Stimulated activated CD4-positive, alpha-beta T cell treated with anti-CD3 and anti-CD28 coated beads, Interleukin-12 subunit alpha, Interleukin-12 subunit beta, amount 100 ng/mL, for 24 hours (primary cell): ENCODE measurements at regions not wholly inside any gene's neighbourhood (a gene's known extent, or its start where the extent isn't known, plus 50 kb on each side); places are given as distances from the start of the nearest gene placed in this dataset.
"Not testable (repeated sequence)": the region's sequence is repeated elsewhere in the genome, so short reads cannot be mapped to it uniquely, and the experiment has no call there.

Source experiments
- DNase-seq, 2 experiments: peaks; one replicate each; pipeline ENCODE4 v3.0.0-alpha.2; 2020; ENCODE audit warnings: low read depth in 2 of 2

- DNase-seq, result no peak
These were observed 123.3 kb upstream of the ZCCHC13 start for GRCh38 chrX:74180716-74181115.

- no peak for DNase-seq
These were observed 124.0 kb upstream of the ZCCHC13 start for GRCh38 chrX:74179990-74180389.

- DNase-seq, result no peak
These were observed 124.5 kb upstream of the ZCCHC13 start for GRCh38 chrX:74179499-74179898.

- no peak for DNase-seq
These were observed 124.9 kb upstream of the ZCCHC13 start for GRCh38 chrX:74179071-74179470.

GRCh38 chrX:74178536-74178935 lies 125.4 kb upstream of the ZCCHC13 start:
- DNase-seq, result no peak

GRCh38 chrX:74171465-74171864 lies 132.5 kb upstream of the ZCCHC13 start:
- DNase-seq, result no peak

GRCh38 chrX:74162199-74162598 lies 141.8 kb upstream of the ZCCHC13 start:
- DNase-seq, result no peak

GRCh38 chrX:74160816-74161215 lies 143.2 kb upstream of the ZCCHC13 start:
- no peak for DNase-seq

GRCh38 chrX:74160358-74160757 lies 143.6 kb upstream of the ZCCHC13 start:
- no peak for DNase-seq

GRCh38 chrX:74147439-74147838 lies 156.5 kb upstream of the ZCCHC13 start:
- no peak for DNase-seq

- DNase-seq, result no peak
These were observed 165.0 kb upstream of the ZCCHC13 start for GRCh38 chrX:74138943-74139342.

- DNase-seq, result no peak
These were observed 170.7 kb upstream of the ZCCHC13 start for GRCh38 chrX:74133156-74133796.

- DNase-seq, result no peak
These were observed 171.7 kb upstream of the ZCCHC13 start for GRCh38 chrX:74132280-74132679.

- no peak for DNase-seq
These were observed 184.7 kb upstream of the ZCCHC13 start for GRCh38 chrX:74119016-74119910.

- DNase-seq, result no peak
These were observed 185.7 kb upstream of the ZCCHC13 start for GRCh38 chrX:74117962-74118902.

- DNase-seq, result no peak
These were observed 192.7 kb upstream of the ZCCHC13 start for GRCh38 chrX:74111245-74111644.

- no peak for DNase-seq
These were observed 196.3 kb upstream of the ZCCHC13 start for GRCh38 chrX:74107666-74108065.

GRCh38 chrX:74104356-74105015 lies 199.5 kb upstream of the ZCCHC13 start:
- DNase-seq, result no peak

GRCh38 chrX:74098407-74098806 lies 205.6 kb upstream of the ZCCHC13 start:
- DNase-seq, result not testable (repeated sequence)

GRCh38 chrX:74090049-74090448 lies 213.9 kb upstream of the ZCCHC13 start:
- DNase-seq, result no peak

- no peak for DNase-seq
These were observed 218.2 kb upstream of the ZCCHC13 start for GRCh38 chrX:74085642-74086236.
